GM19455 (cell line): ENCODE measurements at regions not wholly inside any gene's neighbourhood (a gene's known extent, or its start where the extent isn't known, plus 50 kb on each side); places are given as distances from the start of the nearest gene placed in this dataset.
"Not testable (repeated sequence)": the region's sequence is repeated elsewhere in the genome, so short reads cannot be mapped to it uniquely, and the experiment has no call there.

Source experiments
- ATAC-seq: cut with Tn5 transposase; IDR thresholded peaks from one replicate; pipeline ENCODE4 v1.9.1; 2021; ENCODE audit not compliant: unreplicated experiment

DNA sequence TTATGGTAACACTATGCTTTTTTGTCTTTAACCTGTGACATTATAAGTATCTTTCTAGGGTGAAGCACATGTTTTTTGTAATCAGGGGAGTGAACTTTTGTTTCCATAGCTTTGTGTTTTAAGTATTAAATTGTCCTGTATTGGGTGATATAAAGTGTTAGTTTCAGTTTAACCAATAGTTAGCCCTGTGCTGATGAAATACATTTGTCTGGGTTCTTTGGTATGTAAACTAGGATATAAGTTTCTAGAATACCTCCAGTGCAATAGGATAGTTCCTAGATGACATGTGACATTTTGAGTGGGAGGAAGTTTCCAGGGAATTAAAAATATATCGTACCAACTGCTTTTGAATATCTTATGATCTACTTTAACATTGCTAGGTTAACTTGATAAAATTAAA lies 611.0 kb upstream of the MARCKS start:
- no peak for ATAC-seq

DNA sequence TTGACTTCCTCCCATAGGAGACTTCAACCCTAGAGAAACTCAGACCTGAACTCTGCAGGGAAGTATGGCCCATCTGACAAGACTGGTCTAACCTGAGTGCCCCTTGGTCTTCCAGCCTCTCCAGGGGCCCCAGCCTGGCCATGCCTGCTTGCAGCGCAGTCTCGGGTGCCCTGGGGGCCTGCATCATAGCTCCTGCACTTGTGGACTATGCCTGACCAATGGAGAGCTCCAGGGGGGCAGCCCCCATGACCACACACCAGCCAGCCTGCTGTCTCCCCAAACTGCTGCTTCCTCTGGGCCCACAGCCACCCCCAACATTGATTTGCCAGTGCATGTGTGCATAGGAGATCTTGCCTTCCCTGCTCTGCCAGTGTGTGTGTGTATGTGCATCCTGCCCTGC lies 608.6 kb upstream of the MARCKS start:
- no peak for ATAC-seq

DNA sequence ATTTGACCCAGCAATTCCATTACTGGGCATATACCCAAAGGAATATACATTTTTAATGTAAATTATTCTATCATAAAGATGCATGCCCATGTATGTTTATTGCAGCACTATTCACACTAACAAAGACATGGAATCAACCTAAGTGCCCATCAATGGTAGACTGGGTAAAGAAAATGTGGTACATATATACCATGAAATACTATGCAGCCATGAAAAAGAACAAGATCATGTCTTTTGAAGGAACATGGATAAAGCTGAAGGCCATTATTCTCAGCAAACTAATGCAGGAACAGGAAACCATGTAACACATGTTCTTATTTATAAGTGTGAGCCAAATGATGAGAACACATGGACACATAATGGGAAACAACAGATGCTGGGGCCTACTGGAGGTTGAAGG lies 603.0 kb upstream of the MARCKS start:
- not testable (repeated sequence) for ATAC-seq

DNA sequence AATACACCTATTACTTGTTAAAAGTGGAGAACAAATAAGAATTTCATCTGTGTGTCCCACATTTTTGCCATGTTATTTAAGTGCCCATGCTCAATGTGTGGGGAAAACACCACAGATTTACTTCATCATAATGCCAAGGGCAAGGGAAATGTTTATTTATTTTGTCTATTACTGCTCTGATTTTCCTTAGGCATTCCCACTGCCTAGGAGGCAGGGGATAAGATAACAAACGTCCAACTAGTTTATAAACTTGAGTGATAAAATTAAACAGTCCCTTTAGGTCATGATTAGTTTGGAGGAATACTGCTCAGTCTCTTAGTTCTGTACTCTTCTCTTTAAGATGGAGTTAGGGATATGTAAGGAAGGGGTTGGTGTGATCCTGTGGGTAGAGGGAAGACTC lies 598.4 kb upstream of the MARCKS start:
- ATAC-seq: no peak

DNA sequence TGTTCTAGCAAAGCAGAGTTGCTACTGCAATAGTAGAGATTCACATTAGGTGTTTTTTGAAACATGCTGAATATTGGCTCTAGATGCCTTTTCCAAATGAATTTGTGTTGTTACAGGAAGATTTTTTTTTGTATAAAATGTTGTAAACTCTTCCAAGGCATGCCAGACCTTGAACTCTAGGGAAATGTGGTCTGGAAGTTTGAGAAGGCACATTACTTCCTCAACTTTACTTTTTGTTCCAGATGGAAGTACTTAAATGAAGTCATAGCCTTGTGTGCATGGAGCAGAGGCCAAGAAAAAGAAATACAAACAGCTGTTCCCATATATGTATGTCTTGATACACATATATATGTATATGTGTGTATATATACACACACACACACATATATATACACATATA lies 585.7 kb upstream of the MARCKS start:
- no peak for ATAC-seq

DNA sequence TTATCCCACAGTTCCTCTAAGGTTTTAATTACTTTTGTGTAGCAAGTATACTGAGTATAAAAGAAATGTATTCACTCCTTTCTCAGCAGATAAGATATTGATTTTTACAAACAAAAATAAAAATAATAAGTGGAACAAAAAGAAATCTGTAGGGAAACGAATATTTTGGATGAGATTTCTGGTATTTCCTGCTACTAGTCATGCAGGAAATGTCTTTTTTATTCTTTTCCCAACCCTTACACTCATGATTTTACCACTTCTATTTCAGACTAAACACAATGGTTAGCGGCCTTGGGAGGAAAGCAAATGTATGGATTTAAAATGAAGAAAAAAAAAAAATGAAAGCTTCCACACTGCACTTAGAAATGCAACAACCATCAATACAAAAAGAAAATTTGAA lies 580.5 kb upstream of the MARCKS start:
- no peak for ATAC-seq

DNA sequence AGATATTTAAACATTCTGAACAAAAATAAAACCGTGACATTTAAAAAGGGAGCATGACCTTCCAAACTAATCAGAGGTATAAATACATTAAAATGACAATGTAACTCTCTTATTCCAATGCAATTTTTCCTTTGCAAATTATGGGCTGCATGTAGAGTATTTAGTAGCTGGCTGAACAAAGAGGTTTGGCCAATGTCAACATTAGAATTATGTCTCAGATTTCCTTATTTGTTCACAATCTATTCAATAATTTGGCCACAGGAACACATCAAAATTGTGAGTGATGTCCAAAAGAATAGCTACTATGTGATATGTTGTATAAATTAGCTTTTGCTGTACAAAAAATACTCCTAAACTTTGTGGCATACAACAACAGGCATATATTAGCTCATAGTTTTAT lies 580.0 kb upstream of the MARCKS start:
- ATAC-seq: no peak

DNA sequence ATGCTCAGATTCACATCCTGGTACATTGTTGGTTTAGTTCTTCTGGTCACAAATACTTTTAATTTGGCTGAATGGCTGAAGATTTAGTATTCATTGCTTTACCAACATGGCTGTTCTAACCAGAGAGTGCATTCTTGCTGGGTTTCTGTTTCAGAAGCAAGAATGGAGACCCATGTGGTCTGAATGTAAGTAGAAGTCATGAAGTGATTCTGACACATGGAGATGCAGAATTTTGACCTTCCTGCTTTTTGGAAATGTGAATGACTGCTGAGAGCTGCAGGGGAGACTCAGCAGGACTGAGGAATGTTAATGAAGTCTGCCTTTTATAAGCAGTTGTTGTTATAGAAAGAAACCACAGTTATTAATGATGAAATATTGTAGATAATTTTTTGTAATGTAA lies 576.1 kb upstream of the MARCKS start:
- ATAC-seq: no peak

DNA sequence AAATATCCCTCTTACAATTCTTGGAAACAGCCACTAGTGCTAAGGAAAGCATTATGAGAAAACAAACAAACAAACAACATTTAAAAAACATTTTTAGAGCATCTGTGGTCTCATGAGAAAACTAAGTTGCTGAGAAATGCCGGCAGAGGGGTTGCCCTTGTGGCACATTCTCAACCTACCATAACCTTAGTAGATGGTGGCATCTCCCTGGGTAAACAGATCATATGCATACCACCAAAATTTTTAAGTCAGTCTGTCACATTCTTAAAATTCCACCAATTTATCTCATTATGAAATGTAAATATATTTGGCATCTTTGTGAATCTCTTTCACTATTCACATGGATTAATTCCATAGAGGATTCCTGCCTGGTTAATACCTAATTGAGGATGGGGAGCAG lies 575.7 kb upstream of the MARCKS start:
- ATAC-seq: no peak

DNA sequence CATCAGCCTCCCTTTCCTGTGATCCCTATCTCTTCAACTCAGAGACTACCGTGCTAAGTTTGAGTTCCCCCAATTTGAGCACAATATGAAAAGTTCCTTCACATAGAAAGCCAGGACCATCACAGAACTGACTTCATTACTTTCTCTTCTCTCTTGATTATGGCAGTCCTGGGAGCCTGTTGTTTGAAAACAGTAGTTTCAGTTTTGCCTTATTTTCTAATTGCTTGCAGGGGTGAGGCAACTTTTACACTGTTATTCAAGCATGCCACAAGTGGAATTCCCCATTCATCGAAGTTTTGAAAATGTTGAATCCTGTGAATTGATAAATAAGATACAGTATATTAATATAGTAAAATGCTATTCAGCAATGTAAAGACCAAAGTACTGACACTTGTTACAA lies 569.7 kb upstream of the MARCKS start:
- no peak for ATAC-seq

DNA sequence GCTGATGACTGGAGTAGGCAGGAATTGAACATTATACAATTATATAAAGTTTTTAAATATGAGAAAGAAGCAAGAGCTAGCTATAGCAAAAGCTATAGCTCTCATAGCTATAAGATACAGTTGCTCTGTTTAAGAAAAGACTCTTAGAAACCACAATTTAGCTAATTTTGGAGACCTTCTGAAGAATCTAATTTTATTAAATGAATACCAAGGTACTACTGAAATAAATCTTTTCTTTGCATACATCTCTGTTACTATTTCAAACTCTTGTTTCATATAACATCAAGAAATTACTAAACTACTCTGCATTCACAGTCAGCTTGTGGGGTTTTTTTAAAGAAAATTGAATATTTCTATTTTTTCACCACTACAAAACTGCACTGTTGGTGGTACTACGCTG lies 568.7 kb upstream of the MARCKS start:
- ATAC-seq: no peak

DNA sequence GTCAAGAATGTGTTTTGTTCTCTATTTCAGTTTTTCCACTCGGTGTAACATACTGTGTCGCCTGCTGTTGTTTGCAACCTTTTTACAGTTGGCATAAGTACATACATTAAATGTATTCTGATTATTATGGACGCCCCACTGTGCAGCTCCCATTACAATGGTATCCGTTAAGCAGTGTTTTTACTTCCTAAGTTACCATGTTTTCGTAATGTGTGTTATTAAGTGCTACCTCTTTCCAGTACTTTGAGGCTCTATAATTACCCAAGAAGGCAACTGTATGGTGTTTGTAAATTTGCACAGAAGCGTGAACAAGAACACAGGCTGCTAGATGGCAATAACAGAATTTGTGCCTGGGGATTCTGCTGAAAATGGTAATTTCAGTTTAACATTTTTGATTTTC lies 568.0 kb upstream of the MARCKS start:
- ATAC-seq: no peak

DNA sequence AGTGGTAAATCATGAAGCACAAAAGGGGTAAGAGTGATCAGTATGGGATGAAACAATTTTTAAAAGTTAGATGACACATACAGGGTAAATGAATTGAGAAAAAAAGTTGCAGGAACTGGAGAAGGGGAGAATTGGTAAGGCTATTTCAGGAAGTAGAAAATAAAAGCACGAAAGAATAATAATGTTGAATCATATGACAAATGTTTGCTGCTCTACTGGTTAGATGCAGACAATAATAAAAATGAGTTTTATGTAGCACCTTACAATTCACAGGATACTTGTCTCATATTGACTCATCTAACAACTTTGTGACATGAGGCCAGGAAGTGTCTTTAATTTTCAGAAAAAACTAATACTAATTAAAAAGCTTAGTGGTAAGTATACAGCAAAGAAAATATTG lies 566.5 kb upstream of the MARCKS start:
- no peak for ATAC-seq

DNA sequence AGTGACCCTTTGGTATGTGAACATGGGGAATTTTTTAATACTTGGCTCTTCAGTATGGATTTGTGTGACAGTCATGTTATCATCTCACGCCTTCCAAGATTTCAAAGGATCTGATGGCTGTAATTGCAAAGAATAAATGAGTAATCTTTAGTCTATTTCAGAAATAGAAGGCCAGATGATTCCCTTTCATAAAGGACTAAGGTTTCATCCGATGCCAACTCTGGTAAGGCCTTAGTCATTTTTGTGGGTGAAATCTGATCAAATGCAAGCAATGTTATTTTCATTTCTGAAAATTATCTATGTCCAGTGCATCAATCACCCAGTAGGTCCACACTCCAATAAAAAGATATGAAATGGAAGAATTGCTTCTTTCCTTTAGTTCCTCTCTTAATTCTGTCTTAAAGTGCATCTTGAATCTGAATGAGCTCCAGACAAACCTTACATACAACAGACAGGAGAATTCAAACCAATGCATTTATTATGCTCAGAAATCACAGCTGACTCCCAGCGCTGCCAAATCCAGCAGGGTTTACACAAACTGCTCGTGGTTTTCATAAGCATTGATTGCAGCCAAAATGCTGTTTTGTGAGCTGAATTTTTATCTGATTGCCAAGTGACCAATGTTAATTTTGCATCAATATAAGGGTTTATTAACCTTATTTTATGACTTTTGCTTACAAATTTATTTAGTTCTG lies 565.2 kb upstream of the MARCKS start:
- ATAC-seq: no peak

DNA sequence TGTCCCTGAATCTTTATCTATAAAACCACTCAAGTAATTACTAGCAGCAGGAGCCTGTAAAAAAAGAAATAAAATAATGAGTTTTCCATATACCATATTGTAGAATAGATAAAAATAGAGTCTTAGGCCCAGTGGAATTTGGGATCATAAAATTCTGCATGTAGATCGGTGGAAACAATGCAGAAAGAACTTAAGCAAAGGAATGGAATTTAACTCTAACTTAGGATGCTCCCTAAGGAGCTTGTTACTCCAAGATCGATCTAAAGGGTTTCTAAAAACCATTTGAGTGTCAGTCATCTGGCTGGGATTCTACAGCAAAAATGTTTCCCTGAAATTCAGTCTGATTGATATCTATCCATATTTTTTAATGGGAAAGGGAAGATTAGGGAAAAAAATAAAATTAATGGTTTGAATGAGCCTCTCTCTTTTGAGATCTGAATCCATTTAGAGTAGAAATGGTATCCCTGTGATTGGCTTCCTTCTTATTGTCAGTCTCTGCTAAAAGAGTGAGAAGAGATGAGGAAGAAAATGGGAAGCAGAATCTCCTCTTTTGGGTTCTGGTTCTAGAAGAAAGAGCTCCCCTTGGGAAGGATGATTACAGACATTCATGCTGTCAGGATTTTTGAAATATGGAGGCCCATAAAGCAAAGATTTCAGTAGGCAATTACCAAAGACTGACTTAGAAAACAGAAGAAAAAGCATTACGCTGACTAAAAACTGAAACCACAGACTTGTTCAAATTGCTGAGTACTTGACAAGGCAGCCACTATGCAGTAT lies 564.3 kb upstream of the MARCKS start:
- ATAC-seq: peak; percentile 77

DNA sequence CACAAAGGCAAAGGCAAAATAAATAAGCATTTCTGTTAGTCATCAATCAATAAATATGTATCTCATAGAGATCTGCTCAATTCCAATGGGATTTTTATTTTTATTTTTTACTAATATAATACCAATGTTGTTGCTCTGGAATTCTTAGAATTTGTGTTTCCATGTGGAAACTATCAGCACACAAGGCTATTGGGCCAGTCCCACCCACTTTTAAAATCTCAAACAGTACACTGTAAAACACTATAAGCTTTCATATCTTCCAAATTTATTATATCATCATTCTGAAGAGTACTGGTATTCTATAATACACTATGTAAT lies 563.8 kb upstream of the MARCKS start:
- no peak for ATAC-seq

DNA sequence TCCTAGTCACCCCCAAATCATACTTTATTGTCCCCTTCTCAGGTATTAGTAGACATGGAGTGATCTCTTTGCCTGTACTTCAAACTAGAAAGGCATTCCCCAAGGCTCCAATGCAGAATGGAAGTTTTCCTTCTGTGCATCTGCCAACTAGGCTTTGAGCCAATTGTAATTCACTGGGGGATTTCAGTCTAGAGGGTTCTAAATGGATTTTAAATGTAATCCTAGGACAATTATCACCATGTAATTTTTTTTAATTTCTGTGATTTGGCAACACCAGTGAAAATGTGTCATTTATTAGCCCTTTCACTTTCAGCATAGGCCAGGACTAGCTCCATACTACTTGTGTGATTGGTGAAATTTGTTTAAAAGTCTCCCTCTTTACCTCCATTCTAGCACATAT lies 557.6 kb upstream of the MARCKS start:
- no peak for ATAC-seq

DNA sequence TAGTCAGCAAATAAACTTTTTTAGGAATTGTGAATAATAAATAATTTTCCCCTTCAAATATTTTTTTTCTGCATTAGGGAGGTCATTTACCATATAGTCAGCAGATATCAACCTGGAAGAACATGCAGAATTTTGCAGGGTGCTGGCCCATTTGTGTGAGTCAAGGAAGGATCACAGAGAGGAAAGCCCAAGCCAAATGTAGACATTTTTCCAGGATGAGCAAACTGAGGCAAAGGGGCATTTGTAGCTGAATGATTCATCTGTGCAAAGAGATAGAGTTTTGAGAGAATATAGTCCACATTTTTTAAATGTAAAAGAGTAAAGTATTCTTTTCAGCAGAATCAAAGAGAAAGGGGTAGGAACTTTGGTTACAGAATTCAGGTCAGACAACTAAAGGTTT lies 555.5 kb upstream of the MARCKS start:
- ATAC-seq: no peak

DNA sequence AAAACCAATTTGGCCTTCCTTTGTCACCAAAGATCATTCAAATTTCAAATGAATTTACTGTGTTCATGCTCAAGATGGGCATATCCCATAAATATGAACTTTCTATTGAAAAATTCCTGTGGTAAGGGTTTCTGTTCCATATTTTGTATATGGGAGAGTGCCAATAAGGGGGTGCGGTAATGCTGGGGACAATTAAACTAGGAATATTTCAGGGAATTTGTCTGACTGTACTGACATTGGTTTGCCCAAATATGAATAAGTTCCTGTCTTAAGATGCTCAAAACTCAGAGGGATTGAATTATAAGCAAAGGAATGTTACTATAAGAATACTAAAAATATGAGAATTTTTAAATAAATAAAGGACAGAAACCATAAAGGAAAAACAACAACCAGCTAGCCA lies 553.0 kb upstream of the MARCKS start:
- no peak for ATAC-seq

DNA sequence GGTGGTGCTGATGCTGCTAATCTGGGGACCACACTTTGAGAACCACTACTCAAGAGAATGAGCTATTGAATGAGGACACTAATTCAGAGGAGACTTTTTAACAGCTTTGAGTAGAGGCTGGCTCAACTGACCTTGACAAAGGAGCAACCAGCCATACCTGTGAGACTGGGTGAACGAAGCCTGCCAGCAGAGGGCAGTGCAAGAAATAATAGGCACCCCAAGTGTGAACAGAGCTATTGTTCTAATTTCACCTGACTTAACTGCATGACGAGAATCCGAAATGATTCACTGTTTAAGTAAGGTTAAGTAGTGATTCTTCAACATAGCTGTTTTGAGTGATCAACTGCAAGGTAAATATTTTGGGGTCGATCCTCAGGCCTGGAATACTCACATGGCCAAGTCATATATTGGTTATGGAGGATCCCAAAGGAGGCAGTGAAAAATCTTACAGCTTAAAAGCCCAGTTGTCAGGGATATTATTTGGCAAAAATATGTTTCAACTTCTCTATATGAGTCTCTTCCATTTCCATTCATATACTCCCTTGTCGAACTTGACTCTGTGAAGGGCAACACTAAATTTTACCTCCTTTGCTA lies 550.5 kb upstream of the MARCKS start:
- ATAC-seq: peak; percentile 97

DNA sequence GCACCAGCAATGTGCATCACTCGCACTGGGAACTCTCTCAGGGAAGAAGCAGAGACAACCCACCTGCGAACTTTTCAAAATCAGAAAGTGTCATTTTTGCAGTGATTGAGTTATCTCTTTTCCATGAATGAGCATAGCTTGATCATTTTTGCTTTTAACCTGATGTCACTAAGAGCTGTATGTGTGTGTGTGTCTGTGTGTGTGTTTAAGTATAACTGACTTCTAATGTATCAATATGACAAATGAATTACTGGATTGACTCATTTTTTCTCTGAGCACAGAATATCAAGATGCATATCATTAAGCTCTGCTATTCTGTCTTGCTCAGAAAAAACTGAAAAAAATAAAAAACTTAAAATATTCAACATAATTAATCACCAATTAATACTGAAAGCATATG lies 548.9 kb upstream of the MARCKS start:
- ATAC-seq: no peak

DNA sequence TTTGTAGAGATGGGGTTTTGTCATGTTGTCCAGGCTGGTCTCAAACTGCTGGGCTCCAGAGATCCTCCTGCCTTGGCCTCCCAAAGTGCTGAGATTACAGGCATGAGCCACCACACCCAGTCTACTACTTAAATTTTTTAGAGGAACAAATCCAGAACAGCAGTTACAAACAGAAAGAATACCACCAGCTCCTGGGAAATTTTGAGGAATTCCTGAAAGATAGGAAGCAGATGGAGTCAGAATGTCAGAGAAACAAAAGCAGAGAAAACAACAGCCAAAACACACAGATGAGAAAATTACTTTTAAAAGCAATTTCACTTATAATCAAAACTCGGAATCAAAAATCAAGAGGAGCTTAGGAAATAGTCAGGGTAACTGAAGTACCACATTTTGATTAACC lies 543.3 kb upstream of the MARCKS start:
- ATAC-seq: no peak

DNA sequence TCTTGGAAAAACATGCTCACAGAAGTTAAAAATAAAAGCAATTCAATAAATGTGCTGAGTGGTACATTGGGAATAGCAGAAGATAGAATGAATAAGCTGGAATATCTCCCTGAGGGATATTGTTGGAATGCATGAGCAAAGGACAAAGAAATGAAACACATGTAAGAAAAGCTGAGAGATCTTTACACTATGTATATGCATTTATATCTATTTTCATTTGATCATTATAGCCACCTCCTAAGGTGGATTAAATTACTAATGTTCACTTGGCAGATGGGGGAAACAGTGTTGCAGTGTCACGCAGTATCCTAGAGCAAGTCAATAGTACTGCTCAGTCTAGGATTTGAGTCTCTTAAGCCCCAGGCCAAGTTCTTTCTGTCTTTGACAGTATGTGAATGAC lies 542.0 kb upstream of the MARCKS start:
- ATAC-seq: no peak
